ENCODE measurements at regions not wholly inside any gene's neighbourhood (a gene's known extent, or its start where the extent isn't known, plus 50 kb on each side); places are given as distances from the start of the nearest gene placed in this dataset.

DNA sequence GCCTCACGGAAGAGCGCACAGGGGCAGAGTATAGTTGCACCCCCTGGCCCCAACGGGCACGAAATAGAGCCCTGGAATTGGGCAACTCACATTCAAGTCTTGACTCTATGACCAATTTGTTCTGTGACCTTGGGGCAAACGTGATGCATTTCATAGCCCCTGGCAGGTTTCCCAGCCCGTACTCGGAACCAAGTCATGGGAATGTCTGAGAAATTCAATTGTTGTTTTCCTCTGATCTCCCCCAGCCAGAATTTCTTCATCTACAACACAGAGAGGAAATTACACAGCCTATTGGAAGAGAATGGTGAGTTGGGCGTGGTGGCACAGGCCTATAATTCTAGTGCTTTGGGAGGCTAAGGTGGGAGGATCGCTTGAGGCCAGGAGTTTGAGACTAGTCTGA lies 322.3 kb upstream of the SULF2 start:
- DNase-seq (ENCODE audit: low spot score) (no peak), ATAC-seq (no peak), FAIRE-seq (no peak)
- WGBS (ENCODE audit: low lambda C conversion rate) = 32% methylated on average over 9 of the region's 9 CpGs
- H3K4me1 ChIP-seq (ENCODE audit: insufficient read depth, low read length) = no peaks in the 10 kb centered on the region
- in situ Hi-C loops (cut with HindIII; ENCODE audit: extremely low pct_ligation_motif_present, low pct_unique_long_range_greater_than_20kb) (no loop called here), intact Hi-C loops (cut with micrococcal nuclease; ENCODE audit: unreplicated experiment) (no loop called here)
- BruUV-seq (replicated peaks) = no TSS peak
- no peak overlapping the region for H3K4me3 ChIP-seq (replicated peaks in 1 of 3; ENCODE audit: insufficient read depth in 1 of 3, low read depth in 2 of 3, low read length in 3 of 3)
- no peak overlapping the region for H3K4me2 ChIP-seq (ENCODE audit: low read depth, low read length)
- H3K36me3 ChIP-seq (replicated peaks in 1 of 2; ENCODE audit: control insufficient read depth in 1 of 2, insufficient read depth in 2 of 2, low read length in 2 of 2) = no peaks in the 10 kb centered on the region
- TF ChIP-seq, protein P1, sequence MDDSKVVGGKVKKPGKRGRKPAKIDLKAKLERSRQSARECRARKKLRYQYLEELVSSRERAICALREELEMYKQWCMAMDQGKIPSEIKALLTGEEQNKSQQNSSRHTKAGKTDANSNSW (CRISPR knock-in tag; IDR thresholded peaks at IDR 0.05; ENCODE audit: borderline replicate concordance) = no peak
- no peak for TF ChIP-seq AHR (CRISPR knock-in tag; IDR thresholded peaks at IDR 0.05)
- POLR2A ChIA-PET = no interaction called here
- no peak overlapping the region for H3K27ac ChIP-seq (ENCODE audit: extremely low read length, insufficient read depth, low read length)
- H3K9me3 ChIP-seq (ENCODE audit: low read length) = no peaks in the 10 kb centered on the region; the same call in 1 of the 2 replicates
- no peak overlapping the region for H2AFZ ChIP-seq (ENCODE audit: low read length)
- H3K9ac ChIP-seq (ENCODE audit: insufficient read depth, low read depth, low read length) = no peak overlapping the region
- no peaks in the 10 kb centered on the region for H4K20me1 ChIP-seq (ENCODE audit: insufficient read depth, low read length)
- CTCF ChIA-PET (ENCODE audit: low intra/inter-chr PET ratio, low total read pairs) = no interaction called here
- no peaks in the 10 kb centered on the region for H3K79me2 ChIP-seq (ENCODE audit: insufficient read depth, low read length)
- peaks cover 0 to 2% of the 10 kb centered on the region in 2 experiments; a peak in 1 of 5 replicates for H3K27me3 ChIP-seq (ENCODE audit: control insufficient read depth in 1 of 2, insufficient read depth in 2 of 2, low read length in 2 of 2)

DNA sequence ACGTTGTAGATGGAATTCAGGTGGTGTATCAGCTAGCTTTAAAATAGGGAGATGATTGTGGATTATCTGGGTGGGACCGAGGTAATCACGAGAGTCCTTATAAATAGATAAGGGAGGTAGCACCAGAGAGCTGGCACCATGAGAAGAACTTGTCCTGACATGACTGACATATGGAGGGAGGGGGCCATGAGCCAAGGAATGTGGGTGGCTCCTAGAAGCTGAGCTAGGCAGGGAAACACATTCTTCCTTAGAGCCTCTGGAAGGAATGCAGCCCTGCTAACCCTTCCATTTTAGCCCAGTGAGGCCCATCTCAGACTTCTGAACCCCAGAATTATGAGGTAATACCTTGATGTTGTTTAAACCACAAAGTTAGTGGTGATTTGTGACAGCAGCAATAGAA lies 321.1 kb upstream of the SULF2 start:
- intact Hi-C loops (cut with micrococcal nuclease; ENCODE audit: unreplicated experiment) = no loop called here
- ChIA-PET CTCF (ENCODE audit: low intra/inter-chr PET ratio, low total read pairs) (no interaction called here), POLR2A (no interaction called here)
- ATAC-seq (no peak), DNase-seq (ENCODE audit: low spot score) (no peak), FAIRE-seq (no peak)
- BruUV-seq (replicated peaks) = no TSS peak
- Histone ChIP-seq H3K9ac (ENCODE audit: insufficient read depth, low read depth, low read length) (no peak overlapping the region), H3K27ac (ENCODE audit: extremely low read length, insufficient read depth, low read length) (no peak overlapping the region), H3K36me3 (replicated peaks in 1 of 2; ENCODE audit: control insufficient read depth in 1 of 2, insufficient read depth in 2 of 2, low read length in 2 of 2) (no peaks in the 10 kb centered on the region), H3K4me1 (ENCODE audit: insufficient read depth, low read length) (no peaks in the 10 kb centered on the region), H2AFZ (ENCODE audit: low read length) (no peak overlapping the region), H3K9me3 (ENCODE audit: low read length) (no peaks in the 10 kb centered on the region; the same call in 1 of the 2 replicates), H3K27me3 (ENCODE audit: control insufficient read depth in 1 of 2, insufficient read depth in 2 of 2, low read length in 2 of 2) (peaks cover 0 to 2% of the 10 kb centered on the region in 2 experiments; a peak in 2 of 5 replicates), H3K4me2 (ENCODE audit: low read depth, low read length) (no peak overlapping the region), H4K20me1 (ENCODE audit: insufficient read depth, low read length) (no peaks in the 10 kb centered on the region), H3K4me3 (replicated peaks in 1 of 3; ENCODE audit: insufficient read depth in 1 of 3, low read depth in 2 of 3, low read length in 3 of 3) (no peak overlapping the region), H3K79me2 (ENCODE audit: insufficient read depth, low read length) (no peaks in the 10 kb centered on the region)
- in situ Hi-C loops (cut with HindIII; ENCODE audit: extremely low pct_ligation_motif_present, low pct_unique_long_range_greater_than_20kb) = no loop called here
- 36% methylated on average over 3 of the region's 3 CpGs for WGBS (ENCODE audit: low lambda C conversion rate)
- no peak for TF ChIP-seq ZSCAN12 (CRISPR knock-in tag; IDR thresholded peaks at IDR 0.05)
- no peak for TF ChIP-seq SYNCRIP (IDR thresholded peaks at IDR 0.05; ENCODE audit: insufficient read depth, low read depth, low read length)
- TF ChIP-seq ZNF543 (CRISPR knock-in tag; IDR thresholded peaks at IDR 0.05) = peak; percentile 97
